ENCODE measurements at regions not wholly inside any gene's neighbourhood (a gene's known extent, or its start where the extent isn't known, plus 50 kb on each side); places are given as distances from the start of the nearest gene placed in this dataset.

- DNase-seq (ENCODE audit: low spot score), result no peak
Measured at GRCh38 chr7:41133690-41134299, 569.1 kb downstream of the INHBA start.

- no peak for DNase-seq (ENCODE audit: low spot score)
Measured at GRCh38 chr7:41131956-41132355, 570.9 kb downstream of the INHBA start.

GRCh38 chr7:41130561-41131236 lies 572.2 kb downstream of the INHBA start:
- no peak for DNase-seq (ENCODE audit: low spot score)

- DNase-seq (ENCODE audit: low spot score), result no peak
Measured at GRCh38 chr7:41130086-41130485, 572.8 kb downstream of the INHBA start.

- no peak for DNase-seq (ENCODE audit: low spot score)
Measured at GRCh38 chr7:41125343-41125742, 577.5 kb downstream of the INHBA start.

- DNase-seq (ENCODE audit: low spot score), result no peak
Measured at GRCh38 chr7:41122256-41122987, 580.5 kb downstream of the INHBA start.

- no peak for DNase-seq (ENCODE audit: low spot score)
Measured at GRCh38 chr7:41121228-41121627, 581.7 kb downstream of the INHBA start.

GRCh38 chr7:41118486-41118885 lies 584.4 kb downstream of the INHBA start:
- no peak for DNase-seq (ENCODE audit: low spot score)

- no peak for DNase-seq (ENCODE audit: low spot score)
Measured at GRCh38 chr7:41117431-41117830, 585.5 kb downstream of the INHBA start.

GRCh38 chr7:41116817-41117216 lies 586.1 kb downstream of the INHBA start:
- DNase-seq (ENCODE audit: low spot score), result no peak

- no peak for DNase-seq (ENCODE audit: low spot score)
Measured at GRCh38 chr7:41116337-41116736, 586.6 kb downstream of the INHBA start.

GRCh38 chr7:41114691-41115090 lies 588.2 kb downstream of the INHBA start:
- DNase-seq (ENCODE audit: low spot score), result no peak

- no peak for DNase-seq (ENCODE audit: low spot score)
Measured at GRCh38 chr7:41114131-41114530, 588.8 kb downstream of the INHBA start.

GRCh38 chr7:41113719-41114118 lies 589.2 kb downstream of the INHBA start:
- no peak for DNase-seq (ENCODE audit: low spot score)

GRCh38 chr7:41110186-41110585 lies 592.7 kb downstream of the INHBA start:
- no peak for DNase-seq (ENCODE audit: low spot score)

GRCh38 chr7:41108821-41109220 lies 594.1 kb downstream of the INHBA start:
- DNase-seq (ENCODE audit: low spot score), result no peak

GRCh38 chr7:41107938-41108448 lies 594.9 kb downstream of the INHBA start:
- no peak for DNase-seq (ENCODE audit: low spot score)

- no peak for DNase-seq (ENCODE audit: low spot score)
Measured at GRCh38 chr7:41107330-41107937, 595.5 kb downstream of the INHBA start.

GRCh38 chr7:41104631-41105030 lies 598.3 kb downstream of the INHBA start:
- no peak for DNase-seq (ENCODE audit: low spot score)

GRCh38 chr7:41103331-41103730 lies 599.6 kb downstream of the INHBA start:
- no peak for DNase-seq (ENCODE audit: low spot score)

GRCh38 chr7:41098846-41099245 lies 604.0 kb downstream of the INHBA start:
- no peak for DNase-seq (ENCODE audit: low spot score)

GRCh38 chr7:41098402-41098801 lies 604.5 kb downstream of the INHBA start:
- no peak for DNase-seq (ENCODE audit: low spot score)

GRCh38 chr7:41097501-41097900 lies 605.4 kb downstream of the INHBA start:
- DNase-seq (ENCODE audit: low spot score), result no peak

Data from D341Med (cell line).